ENCODE measurements at regions not wholly inside any gene's neighbourhood (a gene's known extent, or its start where the extent isn't known, plus 50 kb on each side); places are given as distances from the start of the nearest gene placed in this dataset.
"Not testable (repeated sequence)": the region's sequence is repeated elsewhere in the genome, so short reads cannot be mapped to it uniquely, and the experiment has no call there.

DNA sequence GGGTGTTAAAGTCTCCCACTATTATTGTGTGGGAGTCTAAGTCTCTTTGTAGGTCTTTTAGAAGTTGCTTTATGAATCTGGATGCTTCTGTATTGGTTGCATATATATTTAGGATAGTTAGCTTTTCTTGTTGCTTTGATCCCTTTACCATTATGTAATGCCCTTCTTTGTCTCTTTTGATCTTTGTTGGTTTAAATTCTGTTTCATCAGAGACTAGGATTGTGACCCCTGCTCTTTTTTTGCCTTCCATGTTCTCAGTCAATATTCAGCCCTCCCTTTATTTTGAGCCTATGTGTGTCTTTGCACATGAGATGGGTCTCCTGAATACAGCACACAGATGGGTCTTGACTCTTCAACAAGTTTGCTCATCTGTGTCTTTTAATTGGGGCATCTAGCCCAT lies 126.0 kb downstream of the PCSK1 start:
- not testable (repeated sequence) for H3K36me3 Mint-ChIP-seq (ENCODE audit: low read depth); H3K27ac Mint-ChIP-seq; H3K4me1 Mint-ChIP-seq (ENCODE audit: low read depth); H3K4me3 Mint-ChIP-seq
- peaks cover 39% of the 10 kb centered on the region for H3K9me3 Mint-ChIP-seq
- peaks cover 21% of the 10 kb centered on the region for H3K27me3 Mint-ChIP-seq (ENCODE audit: low read depth)

DNA sequence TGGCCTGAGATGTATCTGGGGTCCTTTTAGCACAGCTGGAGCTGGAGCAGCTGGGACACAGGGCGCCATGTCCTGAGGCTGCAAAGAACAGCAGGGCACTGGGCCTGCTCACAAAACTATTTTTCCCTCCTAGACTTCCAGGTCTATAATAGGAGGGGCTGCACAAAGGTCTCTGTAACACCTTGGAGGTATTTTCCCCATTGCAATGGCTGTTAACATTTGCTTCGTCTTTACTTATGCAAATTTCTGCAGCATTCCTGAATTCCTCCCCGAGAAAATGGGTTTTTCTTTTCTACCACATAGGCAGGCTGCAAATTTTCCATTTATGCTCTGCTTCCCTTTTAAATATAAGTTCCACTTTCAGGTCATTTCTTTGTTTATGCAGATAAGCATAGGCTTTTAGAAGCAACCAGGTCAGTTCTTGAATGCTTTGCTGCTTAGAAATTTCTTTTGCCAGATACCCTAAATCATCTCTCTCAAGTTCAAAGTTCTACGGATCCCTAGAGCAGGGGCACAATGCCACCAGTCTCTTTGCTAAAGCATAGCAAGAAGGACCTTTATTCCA lies 130.8 kb downstream of the PCSK1 start:
- Mint-ChIP-seq H3K9me3 (peaks cover 24% of the 10 kb centered on the region), H3K36me3 (ENCODE audit: low read depth) (peaks cover 1% of the 10 kb centered on the region), H3K27me3 (ENCODE audit: low read depth) (peaks cover 10% of the 10 kb centered on the region), H3K27ac (no peak overlapping the region), H3K4me3 (no peak overlapping the region), H3K4me1 (ENCODE audit: low read depth) (peaks cover 6% of the 10 kb centered on the region)

DNA sequence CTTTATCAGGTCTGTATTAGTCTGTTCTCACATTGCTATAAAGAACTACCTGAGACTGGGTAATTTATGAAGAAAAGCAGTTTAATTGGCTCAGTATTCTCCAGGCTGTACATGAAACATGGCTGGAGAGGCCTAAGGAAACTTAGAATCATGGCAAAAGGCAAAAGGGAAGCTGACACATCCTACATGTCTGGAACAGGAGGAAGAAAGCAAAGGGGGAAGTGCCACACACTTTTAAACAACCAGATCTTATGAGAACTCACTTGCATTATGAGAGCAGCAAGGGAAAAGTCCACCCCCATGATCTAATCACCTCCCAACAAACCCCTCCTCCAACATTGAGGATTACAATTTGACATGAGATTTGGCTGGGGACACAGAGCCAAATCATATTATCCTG lies 132.1 kb downstream of the PCSK1 start:
- H3K4me3 Mint-ChIP-seq: no peak overlapping the region
- peaks cover 6% of the 10 kb centered on the region for H3K4me1 Mint-ChIP-seq (ENCODE audit: low read depth)
- H3K27me3 Mint-ChIP-seq (ENCODE audit: low read depth): peaks cover 4% of the 10 kb centered on the region
- H3K27ac Mint-ChIP-seq: no peak overlapping the region
- H3K36me3 Mint-ChIP-seq (ENCODE audit: low read depth): peaks cover 1% of the 10 kb centered on the region
- H3K9me3 Mint-ChIP-seq: peaks cover 18% of the 10 kb centered on the region

DNA sequence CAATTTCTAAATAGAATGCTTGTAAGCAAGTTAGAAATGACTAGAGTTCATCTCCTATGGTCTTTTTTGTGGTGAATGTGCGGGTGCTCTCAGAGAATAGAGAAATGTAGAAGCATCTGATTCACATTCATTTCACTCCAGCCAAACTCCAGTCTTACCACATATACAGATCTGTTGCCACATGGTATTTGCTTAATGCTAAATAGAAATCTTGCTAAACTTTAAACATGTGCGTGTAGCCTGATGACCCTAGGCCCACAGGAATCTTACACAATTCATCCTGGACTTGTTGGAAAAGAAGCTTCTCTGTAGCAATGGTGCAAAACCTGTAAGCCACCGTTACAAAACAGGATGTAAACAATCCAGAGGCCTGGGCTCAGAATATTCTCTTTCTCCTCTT lies 135.2 kb downstream of the PCSK1 start:
- no peak overlapping the region for H3K4me3 Mint-ChIP-seq
- peaks cover 10% of the 10 kb centered on the region for H3K9me3 Mint-ChIP-seq
- peaks cover 6% of the 10 kb centered on the region for H3K4me1 Mint-ChIP-seq (ENCODE audit: low read depth)
- peaks cover 1% of the 10 kb centered on the region for H3K36me3 Mint-ChIP-seq (ENCODE audit: low read depth)
- H3K27ac Mint-ChIP-seq: no peak overlapping the region
- H3K27me3 Mint-ChIP-seq (ENCODE audit: low read depth): peaks cover 3% of the 10 kb centered on the region

DNA sequence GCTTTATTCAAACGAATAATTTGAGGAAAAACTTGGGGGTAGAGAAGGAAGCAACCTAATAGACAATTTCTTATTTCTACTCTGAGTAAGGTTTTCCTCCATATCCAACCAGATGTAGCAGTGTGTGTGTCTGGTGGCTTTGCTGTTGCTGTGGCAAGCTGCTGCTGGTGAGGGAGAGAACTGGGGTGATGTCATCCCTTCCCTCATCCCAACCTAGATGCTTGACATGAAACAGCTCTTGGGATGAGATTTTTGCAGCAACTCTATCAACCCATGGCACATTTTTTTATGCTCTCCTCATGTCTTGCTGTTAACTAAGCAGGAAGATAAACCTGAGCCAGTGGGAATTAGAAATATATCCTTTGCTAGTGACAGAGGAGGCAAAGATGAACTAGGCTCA lies 135.8 kb downstream of the PCSK1 start:
- Mint-ChIP-seq H3K27me3 (ENCODE audit: low read depth) (peaks cover 3% of the 10 kb centered on the region), H3K27ac (no peak overlapping the region)

DNA sequence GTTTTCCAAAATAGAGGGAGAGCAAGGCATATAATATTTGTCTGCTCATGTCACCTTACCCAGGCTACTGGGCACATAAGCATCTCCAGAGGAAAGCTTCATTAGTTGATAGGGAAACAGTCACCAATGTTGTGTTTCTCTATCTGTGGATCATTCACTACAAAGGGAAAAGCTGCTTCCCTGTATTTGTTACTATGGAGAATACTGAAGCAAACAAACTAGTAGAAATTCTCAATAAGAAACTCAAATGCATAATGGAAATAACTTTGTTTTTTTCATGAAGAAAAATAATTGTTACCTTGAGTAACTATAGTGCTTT lies 138.2 kb downstream of the PCSK1 start:
- peaks cover 6% of the 10 kb centered on the region for H3K4me1 Mint-ChIP-seq (ENCODE audit: low read depth)
- no peak overlapping the region for H3K4me3 Mint-ChIP-seq
- peaks cover under 1% of the 10 kb centered on the region for H3K27me3 Mint-ChIP-seq (ENCODE audit: low read depth)
- no peak overlapping the region for H3K27ac Mint-ChIP-seq
- H3K36me3 Mint-ChIP-seq (ENCODE audit: low read depth): no peaks in the 10 kb centered on the region
- H3K9me3 Mint-ChIP-seq: peaks cover under 1% of the 10 kb centered on the region

More for the DNA sequence above, 135.8 kb downstream of the PCSK1 start:
- Mint-ChIP-seq H3K4me1 (ENCODE audit: low read depth) (peaks cover 6% of the 10 kb centered on the region), H3K36me3 (ENCODE audit: low read depth) (peaks cover 1% of the 10 kb centered on the region), H3K9me3 (peaks cover 6% of the 10 kb centered on the region), H3K4me3 (no peak overlapping the region)

DNA sequence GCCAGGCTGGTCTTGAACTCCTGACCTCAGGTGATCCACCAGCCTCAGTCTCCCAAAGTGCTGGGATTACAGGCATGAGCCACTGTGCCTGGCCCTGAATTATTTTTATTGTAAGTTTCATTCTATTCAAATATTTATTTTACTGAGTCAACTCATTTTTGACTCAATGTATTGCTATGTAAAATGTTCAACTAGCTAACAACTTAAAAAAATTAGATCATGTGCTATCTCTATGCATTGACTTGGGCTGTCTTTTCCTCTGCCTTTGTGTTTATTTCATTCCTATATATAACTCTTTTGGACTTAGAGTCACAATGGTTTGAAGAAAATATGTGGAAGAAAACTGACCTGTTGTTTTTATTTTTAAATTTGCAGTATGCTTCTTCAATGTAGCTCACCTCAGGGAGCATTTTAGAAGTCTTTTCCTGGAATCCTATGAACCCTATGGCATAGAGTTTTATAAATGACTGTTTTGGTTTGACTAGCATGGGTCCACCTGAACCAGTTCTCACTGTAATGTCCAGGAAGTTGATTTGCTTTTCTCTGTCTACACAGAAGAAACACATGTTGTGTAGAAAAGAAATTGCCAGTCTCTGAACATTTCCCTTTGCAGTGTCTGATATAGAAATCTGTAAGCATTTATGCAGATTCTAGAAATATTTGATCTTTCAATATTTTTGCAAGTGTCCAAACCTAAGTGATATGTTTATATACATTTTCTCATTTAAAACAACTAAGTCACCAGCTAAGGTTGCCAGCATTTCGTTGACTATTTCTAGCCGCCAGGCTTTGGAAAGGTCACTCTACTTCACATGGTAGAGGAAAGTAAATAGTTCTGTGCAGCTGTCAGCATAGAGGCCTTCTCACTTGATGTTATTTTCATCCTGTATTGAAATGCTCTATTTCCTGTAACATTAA lies 138.8 kb downstream of the PCSK1 start:
- Mint-ChIP-seq H3K36me3 (ENCODE audit: low read depth) (no peaks in the 10 kb centered on the region), H3K9me3 (no peaks in the 10 kb centered on the region), H3K4me1 (ENCODE audit: low read depth) (peaks cover 6% of the 10 kb centered on the region), H3K4me3 (no peak overlapping the region), H3K27ac (no peak overlapping the region), H3K27me3 (ENCODE audit: low read depth) (no peaks in the 10 kb centered on the region)

DNA sequence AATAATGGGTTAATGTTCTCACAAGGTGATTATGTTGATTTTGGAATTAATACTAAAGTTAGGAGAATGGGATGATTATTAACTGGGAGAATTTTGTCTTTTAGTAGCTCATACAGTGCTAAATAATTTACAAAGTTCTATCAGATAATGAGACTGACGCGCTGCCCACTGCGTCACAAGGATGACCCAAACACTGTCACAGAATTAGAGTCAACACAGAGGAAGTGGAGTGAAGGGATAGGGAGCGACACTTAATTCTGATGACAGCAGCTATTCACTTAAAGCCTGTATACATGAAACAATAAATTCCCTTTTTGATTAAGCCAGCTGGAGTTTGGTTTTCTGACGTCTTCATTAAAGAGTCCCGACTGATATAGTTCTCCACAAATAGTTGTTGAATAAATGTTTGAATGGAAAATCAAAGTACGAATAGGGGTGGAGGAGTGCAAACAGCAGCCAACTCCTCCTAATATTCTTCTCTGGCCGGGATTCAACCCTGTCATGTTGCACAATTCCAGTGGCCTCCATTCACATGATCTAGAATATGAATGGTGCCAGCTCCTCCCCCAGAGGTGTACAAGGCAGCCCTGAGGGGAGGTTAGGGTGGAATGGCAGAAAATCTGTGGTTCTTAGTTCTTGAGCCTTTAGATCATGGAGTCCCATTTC lies 140.3 kb downstream of the PCSK1 start:
- Mint-ChIP-seq H3K36me3 (ENCODE audit: low read depth) (no peaks in the 10 kb centered on the region), H3K4me1 (ENCODE audit: low read depth) (peaks cover under 1% of the 10 kb centered on the region), H3K27me3 (ENCODE audit: low read depth) (no peaks in the 10 kb centered on the region), H3K27ac (no peak overlapping the region), H3K9me3 (no peaks in the 10 kb centered on the region), H3K4me3 (no peak overlapping the region)

DNA sequence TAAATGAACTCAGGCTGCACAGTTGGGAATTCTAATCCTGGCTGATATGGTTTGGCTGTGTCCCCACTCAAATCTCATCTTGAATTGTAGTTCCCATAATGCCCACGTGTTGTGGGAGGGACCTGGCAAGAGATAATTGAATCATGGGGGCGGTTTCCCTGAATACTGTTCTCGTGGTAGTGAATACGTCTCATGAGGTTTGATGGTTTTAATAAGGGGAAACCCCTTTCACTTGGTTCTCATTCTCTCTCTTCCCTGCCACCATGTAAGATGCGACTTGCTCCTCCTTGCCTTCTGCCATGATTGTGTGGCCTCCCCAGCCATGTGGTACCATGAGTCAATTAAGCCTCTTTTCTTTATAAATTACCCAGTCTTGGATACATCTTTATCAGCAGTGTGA lies 143.8 kb downstream of the PCSK1 start:
- H3K9me3 Mint-ChIP-seq; H3K27me3 Mint-ChIP-seq (ENCODE audit: low read depth); H3K36me3 Mint-ChIP-seq (ENCODE audit: low read depth): not testable (repeated sequence)

DNA sequence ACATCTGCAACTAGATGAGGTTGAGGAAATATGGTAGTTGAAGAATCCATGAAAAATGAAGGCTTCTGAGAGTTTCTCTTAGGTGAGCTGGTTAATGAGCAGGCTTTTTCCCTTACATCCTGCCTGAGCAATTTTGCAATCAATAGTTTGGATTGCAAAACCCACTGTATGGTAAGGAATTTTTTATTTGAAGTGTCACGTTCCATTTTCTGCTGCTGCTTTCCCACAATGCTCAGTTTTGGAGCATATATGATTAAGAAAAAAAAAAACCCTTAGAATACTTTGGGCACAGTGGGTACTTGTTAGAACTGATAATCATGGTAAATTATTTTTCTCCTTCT lies 144.2 kb downstream of the PCSK1 start:
- H3K4me1 Mint-ChIP-seq (ENCODE audit: low read depth): no peaks in the 10 kb centered on the region
- H3K36me3 Mint-ChIP-seq (ENCODE audit: low read depth): no peaks in the 10 kb centered on the region
- no peaks in the 10 kb centered on the region for H3K9me3 Mint-ChIP-seq
- H3K27ac Mint-ChIP-seq: no peak overlapping the region
- H3K4me3 Mint-ChIP-seq: no peak overlapping the region
- H3K27me3 Mint-ChIP-seq (ENCODE audit: low read depth): no peaks in the 10 kb centered on the region

More for the DNA sequence above, 143.8 kb downstream of the PCSK1 start:
- not testable (repeated sequence) for H3K4me3 Mint-ChIP-seq; H3K27ac Mint-ChIP-seq; H3K4me1 Mint-ChIP-seq (ENCODE audit: low read depth)

DNA sequence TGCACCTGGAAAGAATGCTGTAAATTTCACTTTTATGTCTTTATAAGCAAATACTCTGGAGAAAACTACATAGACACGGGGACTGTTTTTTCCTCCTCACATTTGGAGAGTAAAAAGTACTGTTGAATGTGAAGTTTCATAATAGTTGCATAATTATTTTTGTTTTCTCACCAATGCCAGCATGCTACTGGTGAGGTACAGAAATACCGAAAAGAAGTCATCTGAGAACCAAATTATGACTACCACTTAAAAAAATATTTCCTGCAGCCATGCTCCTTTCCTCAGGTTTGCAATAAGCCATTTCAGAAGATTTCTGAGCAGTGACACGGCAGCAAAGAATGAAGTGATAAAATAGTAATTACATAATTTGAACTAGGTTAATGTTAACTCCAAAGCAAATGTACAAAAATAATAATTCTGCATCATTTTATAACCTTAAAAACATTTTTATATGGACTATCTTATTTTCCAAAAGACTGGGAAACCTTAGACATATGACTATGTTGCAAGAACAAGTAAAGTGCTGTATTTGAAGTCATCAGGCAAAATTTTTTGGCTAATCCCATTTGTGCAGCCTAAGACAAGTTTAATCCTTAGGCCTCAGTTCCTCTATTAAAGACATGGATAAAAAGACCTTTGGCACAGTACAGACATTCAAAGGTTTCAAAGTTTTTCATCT lies 144.7 kb downstream of the PCSK1 start:
- Mint-ChIP-seq H3K27me3 (ENCODE audit: low read depth) (no peaks in the 10 kb centered on the region), H3K9me3 (no peaks in the 10 kb centered on the region), H3K36me3 (ENCODE audit: low read depth) (no peaks in the 10 kb centered on the region)

DNA sequence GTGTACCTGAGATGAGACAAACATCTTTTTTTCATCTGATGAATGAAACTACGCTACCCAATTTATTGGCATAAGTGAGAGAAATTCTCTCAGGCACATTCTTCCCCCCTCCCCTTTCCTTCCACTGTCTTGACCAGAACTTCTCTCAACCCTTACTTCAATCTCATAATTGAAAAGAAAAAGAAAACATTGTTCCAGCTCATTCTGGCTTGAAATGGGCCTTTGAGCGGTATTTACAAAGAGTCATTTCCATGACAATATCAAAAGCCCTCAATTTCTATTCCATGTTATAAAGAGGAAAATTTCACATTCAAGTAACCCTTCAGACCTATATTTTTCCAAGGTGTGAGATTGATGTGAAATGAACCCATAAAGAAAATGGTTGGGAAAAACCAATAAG lies 145.9 kb downstream of the PCSK1 start:
- no peaks in the 10 kb centered on the region for H3K36me3 Mint-ChIP-seq (ENCODE audit: low read depth)
- H3K9me3 Mint-ChIP-seq: no peaks in the 10 kb centered on the region
- H3K4me3 Mint-ChIP-seq: no peak overlapping the region
- no peaks in the 10 kb centered on the region for H3K4me1 Mint-ChIP-seq (ENCODE audit: low read depth)
- H3K27ac Mint-ChIP-seq: no peak overlapping the region
- H3K27me3 Mint-ChIP-seq (ENCODE audit: low read depth): no peaks in the 10 kb centered on the region

More for the DNA sequence above, 144.7 kb downstream of the PCSK1 start:
- Mint-ChIP-seq H3K4me1 (ENCODE audit: low read depth) (no peaks in the 10 kb centered on the region), H3K27ac (no peak overlapping the region), H3K4me3 (no peak overlapping the region)

DNA sequence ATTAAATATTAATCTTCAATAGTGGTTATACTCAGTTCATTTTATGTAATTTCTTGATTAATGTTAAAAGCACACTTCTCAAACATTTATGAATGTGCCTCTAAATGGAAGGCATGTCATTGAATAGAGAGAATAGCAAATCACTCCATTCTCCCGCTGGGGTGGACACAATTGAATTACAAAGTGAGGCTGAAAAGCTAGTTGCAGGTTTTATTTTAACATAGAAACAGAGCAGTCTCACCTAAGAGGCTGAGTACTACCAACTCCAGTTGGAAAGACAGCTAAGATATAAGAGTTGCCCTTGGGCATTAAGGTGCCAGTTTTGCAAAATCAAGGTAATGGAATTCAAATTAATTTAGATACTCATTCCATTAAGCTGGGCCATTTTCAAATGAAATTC lies 147.2 kb downstream of the PCSK1 start:
- H3K4me1 Mint-ChIP-seq (ENCODE audit: low read depth): peaks cover 7% of the 10 kb centered on the region
- H3K4me3 Mint-ChIP-seq: no peak overlapping the region
- no peak overlapping the region for H3K27ac Mint-ChIP-seq
- no peaks in the 10 kb centered on the region for H3K36me3 Mint-ChIP-seq (ENCODE audit: low read depth)
- no peaks in the 10 kb centered on the region for H3K27me3 Mint-ChIP-seq (ENCODE audit: low read depth)
- no peaks in the 10 kb centered on the region for H3K9me3 Mint-ChIP-seq

DNA sequence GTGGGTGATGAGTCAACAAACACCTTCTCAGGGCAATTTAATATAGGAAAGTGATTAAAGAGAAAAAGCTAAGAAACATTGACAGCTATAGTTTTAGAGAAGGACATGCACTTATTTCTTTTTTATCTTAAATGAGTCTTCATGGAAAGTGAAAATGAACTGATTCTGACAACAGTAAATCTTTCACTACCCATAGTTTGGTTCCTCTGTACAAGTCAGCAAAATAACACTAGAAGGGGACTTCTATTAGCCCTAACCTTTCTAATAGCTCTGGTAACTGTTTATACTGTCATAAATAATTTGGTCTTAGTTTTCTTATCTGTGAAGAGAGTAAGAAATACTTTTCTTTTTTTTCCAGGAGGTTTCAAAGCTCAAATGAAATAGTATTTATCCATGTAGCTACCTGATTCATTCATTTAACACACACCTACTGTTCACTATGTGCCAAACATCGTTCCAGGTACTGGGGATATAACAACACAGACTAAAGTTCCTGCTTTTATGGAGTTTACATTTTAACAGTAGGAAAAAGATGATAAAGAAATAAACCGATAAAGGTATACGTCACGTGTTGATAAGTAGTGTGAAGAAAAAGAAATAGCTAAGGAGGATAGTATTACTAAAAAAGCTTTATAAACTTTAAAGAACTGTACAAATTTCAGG lies 148.2 kb downstream of the PCSK1 start:
- H3K36me3 Mint-ChIP-seq (ENCODE audit: low read depth): no peaks in the 10 kb centered on the region
- peaks cover 16% of the 10 kb centered on the region for H3K4me1 Mint-ChIP-seq (ENCODE audit: low read depth)
- no peak overlapping the region for H3K27ac Mint-ChIP-seq
- H3K9me3 Mint-ChIP-seq: no peaks in the 10 kb centered on the region
- no peaks in the 10 kb centered on the region for H3K27me3 Mint-ChIP-seq (ENCODE audit: low read depth)
- no peak overlapping the region for H3K4me3 Mint-ChIP-seq

Measured in T-helper 1 cell treated with Interleukin-12 subunit alpha and Interleukin-12 subunit beta and Interleukin-4 antibody, amounts not matched to agents 30 μg/mL and 1 μg/mL, for 36 hours (primary cell).